Spleen (tissue), 11 donors: ENCODE measurements at regions not wholly inside any gene's neighbourhood (a gene's known extent, or its start where the extent isn't known, plus 50 kb on each side); places are given as distances from the start of the nearest gene placed in this dataset.

ENCODE experiments used
- DNase-seq: peaks from one replicate; pipeline ENCODE4 v3.0.0-alpha.2; 2020
- H3K27ac ChIP-seq, 8 donors: fragments of 200-600 bp; sonication (generic) in 7 of 8; 1 replicate in 4 of 8; 2 replicates in 4 of 8; pipeline versions ENCODE4 v1.5.0 to v1.8.0; 2016 to 2021; ENCODE audit warnings: inconsistent platforms in 4 of 8, mild to moderate bottlenecking in 4 of 8, moderate library complexity in 1 of 8
- H3K27me3 ChIP-seq, 7 donors: fragments of 200-600 bp; sonication (generic) in 6 of 7; replicated peaks in 1 of 7; 1 replicate in 4 of 7; 2 replicates in 3 of 7; pipeline versions ENCODE4 v1.5.0 to v1.8.0; 2016 to 2021; ENCODE audit warnings: inconsistent platforms in 3 of 7, mild to moderate bottlenecking in 1 of 7
- H3K36me3 ChIP-seq, 6 donors: fragments of 200-600 bp; sonication (generic) in 5 of 6; 1 replicate in 4 of 6; 2 replicates in 2 of 6; pipeline versions ENCODE4 v1.5.0 to v1.8.0; 2016 to 2021; ENCODE audit warnings: inconsistent platforms in 2 of 6
- H3K4me1 ChIP-seq, 6 donors: fragments of 200-600 bp; sonication (generic) in 5 of 6; 1 replicate in 3 of 6; 2 replicates in 3 of 6; pipeline versions ENCODE4 v1.5.0 to v1.8.0; 2016 to 2021; ENCODE audit warnings: inconsistent platforms in 3 of 6
- H3K4me3 ChIP-seq, 8 donors: fragments of 200-600 bp; sonication (generic) in 7 of 8; 1 replicate in 4 of 8; 2 replicates in 4 of 8; pipeline versions ENCODE4 v1.5.0 to v1.8.0; 2016 to 2021; ENCODE audit warnings: inconsistent platforms in 4 of 8, mild to moderate bottlenecking in 4 of 8, moderate library complexity in 2 of 8
- H3K9me3 ChIP-seq, 8 donors: fragments of 200-600 bp; sonication (generic) in 7 of 8; 1 replicate in 4 of 8; 2 replicates in 4 of 8; pipeline versions ENCODE4 v1.5.0 to v1.8.0; 2016 to 2021; ENCODE audit warnings: inconsistent platforms in 4 of 8
- POLR2A ChIP-seq, 3 donors: fragments of 450-650 bp; IDR thresholded peaks; one replicate each; pipeline ENCODE4 v1.5.1; 2017; ENCODE audit warnings: antibody characterized with exemption in 3 of 3, mild to moderate bottlenecking in 1 of 3
- POLR2AphosphoS5 ChIP-seq, 3 donors: sonication (generic); formaldehyde crosslinking; IDR thresholded peaks; one replicate each; pipeline ENCODE4 v1.5.1; 2017; ENCODE audit warnings: antibody characterized with exemption in 3 of 3
- WGBS, 5 donors: extraction: QIAGEN DNeasy Blood & Tissue Kit in 3 of 5; methylation state at CpG; one replicate each; pipeline versions ENCODE4 v1.1.5 to v1.1.7; 2013 to 2018; 5-methylcytosine and 5-hydroxymethylcytosine counted together
- intact Hi-C: fragments of 100-400 bp; cut with DNase I; formaldehyde crosslinking; loops from one replicate; pipeline ENCODE4 v1.15.0; 2023; ENCODE audit warnings: low total_unique reads
- TF ChIP-seq, protein P1 (sequence below), 11 experiments: fragments of 200-600 bp in 7 of 11; fragments of 450-650 bp in 4 of 11; sonication (generic) in 4 of 11; IDR thresholded peaks in 8 of 11; conservative IDR thresholded peaks in 3 of 11; 1 replicate in 7 of 11; 2 replicates in 4 of 11; pipeline versions ENCODE4 v1.4.0 to v1.8.0; 2016 to 2021; ENCODE audit warnings: antibody characterized with exemption in 11 of 11, inconsistent platforms in 4 of 11, mild to moderate bottlenecking in 1 of 11
- donor health status: healthy with polysubstance abuse.
- donor health status: DM: no; HTN: no; CAD: no; lungs with moderate emphysema.
- donor health status: DM: no; HTN: no; CAD: no.
- donor health status: Bipolar disorder and iron deficiency.
- donor health status: healthy.
- donor health status: DM: no; HTN: no; CAD: no.
- donor health status: DM: yes; HTN: yes; CAD: no.

DNA sequence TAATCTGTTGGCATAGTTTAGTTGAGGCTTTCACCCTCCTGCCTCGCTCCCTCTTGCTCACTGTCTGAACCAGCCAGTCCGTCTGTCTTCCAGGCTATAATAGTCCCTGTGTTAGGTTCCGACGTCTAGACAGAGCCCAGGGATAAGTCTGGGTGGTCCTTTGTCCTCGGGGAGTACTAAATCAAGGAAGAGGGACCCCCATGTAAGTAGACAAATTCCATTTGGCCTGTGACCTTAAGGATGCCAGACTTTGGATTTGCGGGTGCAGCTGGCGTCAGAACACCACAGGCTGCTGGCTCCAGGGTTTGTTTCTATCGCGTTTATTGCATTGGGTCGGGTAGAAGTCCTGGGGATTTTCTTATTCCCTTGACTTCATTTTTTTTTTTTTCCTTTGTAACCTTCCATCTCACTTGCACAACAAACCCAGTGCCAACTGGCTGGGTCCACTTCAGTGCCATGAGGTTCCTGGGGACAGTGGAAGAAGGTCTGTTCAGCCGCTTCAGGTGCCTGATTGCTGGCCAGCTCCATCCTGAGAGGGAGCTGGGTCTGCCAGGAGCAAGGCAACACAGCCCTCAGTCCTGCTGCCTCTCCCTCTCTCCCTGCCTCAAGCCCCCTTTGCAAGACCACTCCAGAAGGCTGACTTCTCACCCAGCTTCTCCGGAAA lies 95.4 kb upstream of the KLHL25 start:
- intact Hi-C loops: no loop called here
- WGBS, 5 donors: 78 to 87% (median 82%) methylated on average over 12 of the region's 12 CpGs
- Histone ChIP-seq H3K27me3 (peaks cover 0 to 50% (median 0%) of the 10 kb centered on the region in 7 donors), H3K9me3 (no peaks in the 10 kb centered on the region), H3K4me1 (no peaks in the 10 kb centered on the region), H3K4me3 (no peak overlapping the region), H3K36me3 (no peaks in the 10 kb centered on the region), H3K27ac (no peak overlapping the region)
- TF ChIP-seq POLR2A (IDR thresholded peaks at IDR 0.05) (no peak), POLR2AphosphoS5 (IDR thresholded peaks at IDR 0.05) (no peak)
- TF ChIP-seq, protein P1, sequence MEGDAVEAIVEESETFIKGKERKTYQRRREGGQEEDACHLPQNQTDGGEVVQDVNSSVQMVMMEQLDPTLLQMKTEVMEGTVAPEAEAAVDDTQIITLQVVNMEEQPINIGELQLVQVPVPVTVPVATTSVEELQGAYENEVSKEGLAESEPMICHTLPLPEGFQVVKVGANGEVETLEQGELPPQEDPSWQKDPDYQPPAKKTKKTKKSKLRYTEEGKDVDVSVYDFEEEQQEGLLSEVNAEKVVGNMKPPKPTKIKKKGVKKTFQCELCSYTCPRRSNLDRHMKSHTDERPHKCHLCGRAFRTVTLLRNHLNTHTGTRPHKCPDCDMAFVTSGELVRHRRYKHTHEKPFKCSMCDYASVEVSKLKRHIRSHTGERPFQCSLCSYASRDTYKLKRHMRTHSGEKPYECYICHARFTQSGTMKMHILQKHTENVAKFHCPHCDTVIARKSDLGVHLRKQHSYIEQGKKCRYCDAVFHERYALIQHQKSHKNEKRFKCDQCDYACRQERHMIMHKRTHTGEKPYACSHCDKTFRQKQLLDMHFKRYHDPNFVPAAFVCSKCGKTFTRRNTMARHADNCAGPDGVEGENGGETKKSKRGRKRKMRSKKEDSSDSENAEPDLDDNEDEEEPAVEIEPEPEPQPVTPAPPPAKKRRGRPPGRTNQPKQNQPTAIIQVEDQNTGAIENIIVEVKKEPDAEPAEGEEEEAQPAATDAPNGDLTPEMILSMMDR (IDR thresholded peaks at IDR 0.05 in 8 of 11, conservative IDR thresholded peaks at IDR 0.05 in 3 of 11): no peak
- DNase-seq: no peak

DNA sequence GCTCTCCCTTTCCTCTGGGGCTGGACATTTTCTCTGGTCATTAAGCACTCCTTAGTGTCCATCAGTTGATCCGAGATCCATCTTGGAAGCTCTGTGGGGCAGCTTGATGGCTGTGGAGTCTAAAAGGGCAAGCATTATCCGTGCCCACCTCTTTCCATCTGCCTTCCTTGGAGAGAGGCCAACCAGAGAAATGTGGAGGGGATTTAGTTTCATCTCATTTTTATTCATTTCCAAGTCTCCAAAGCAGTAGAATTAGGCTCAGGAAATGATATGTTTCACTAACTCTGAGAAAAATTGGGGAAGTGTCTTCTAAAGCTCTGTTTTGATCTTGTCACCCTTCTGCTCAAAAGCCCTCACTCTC lies 95.9 kb upstream of the KLHL25 start:
- DNase-seq: no peak
- H3K4me1 ChIP-seq: no peaks in the 10 kb centered on the region
- TF ChIP-seq POLR2AphosphoS5 (IDR thresholded peaks at IDR 0.05) (no peak), POLR2A (IDR thresholded peaks at IDR 0.05) (no peak)
- TF ChIP-seq, protein P1 (IDR thresholded peaks at IDR 0.05 in 8 of 11, conservative IDR thresholded peaks at IDR 0.05 in 3 of 11): no peak
- H3K27me3 ChIP-seq: peaks cover 0 to 50% (median 0%) of the 10 kb centered on the region in 7 donors
- H3K36me3 ChIP-seq: no peaks in the 10 kb centered on the region
- 67 to 88% (median 78%) methylated on average over 2 of the region's 2 CpGs for WGBS, 5 donors
- no peak overlapping the region for H3K4me3 ChIP-seq
- no peak overlapping the region for H3K27ac ChIP-seq
- intact Hi-C loops: no loop called here
- no peaks in the 10 kb centered on the region for H3K9me3 ChIP-seq

DNA sequence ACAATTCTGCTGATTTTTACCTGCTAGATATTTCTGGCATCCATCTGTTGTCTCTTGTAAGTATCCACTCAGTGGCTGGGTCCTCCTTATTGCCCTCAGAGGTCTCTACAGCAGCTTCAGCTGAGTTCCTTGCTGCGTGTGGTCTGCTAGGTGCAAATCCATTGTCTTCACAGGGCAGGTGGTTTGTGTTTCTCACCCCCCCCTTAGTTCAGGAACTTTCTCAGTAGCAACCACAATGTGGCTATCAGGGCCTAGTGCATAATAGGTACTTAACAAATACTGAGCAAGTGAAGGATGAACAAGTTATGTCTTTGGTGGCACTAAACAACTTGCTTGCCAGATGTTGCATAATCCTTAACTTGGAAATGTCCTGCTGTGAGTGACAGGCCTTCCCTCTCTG lies 96.7 kb upstream of the KLHL25 start:
- H3K9me3 ChIP-seq: no peaks in the 10 kb centered on the region
- H3K36me3 ChIP-seq: no peaks in the 10 kb centered on the region
- DNase-seq: no peak
- H3K4me3 ChIP-seq: no peak overlapping the region
- TF ChIP-seq POLR2A (IDR thresholded peaks at IDR 0.05): no peak
- H3K4me1 ChIP-seq: no peaks in the 10 kb centered on the region
- intact Hi-C loops: no loop called here
- H3K27me3 ChIP-seq: peaks cover 0 to 44% (median 0%) of the 10 kb centered on the region in 7 donors
- 67 to 83% (median 70%) methylated on average over 1 of the region's 1 CpG for WGBS, 5 donors
- no peak overlapping the region for H3K27ac ChIP-seq

DNA sequence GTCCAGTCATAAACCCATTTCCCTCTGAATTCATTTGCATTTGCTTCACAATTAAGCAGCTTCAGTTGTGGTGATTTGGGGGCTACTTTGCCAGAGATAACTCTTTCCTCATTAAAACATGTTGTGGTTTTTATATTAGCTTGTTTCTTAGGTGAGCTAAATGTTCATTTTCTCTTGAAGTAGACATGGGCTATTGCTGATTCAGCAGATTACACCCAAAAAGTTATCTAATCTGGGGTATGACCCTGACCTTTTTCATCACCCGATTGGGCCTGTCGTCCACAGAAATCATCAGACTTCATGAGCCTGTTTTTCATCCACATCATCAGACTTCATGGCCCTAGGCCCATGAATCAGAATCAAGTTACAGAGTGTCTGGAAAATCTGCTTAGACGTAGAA lies 97.5 kb upstream of the KLHL25 start:
- Histone ChIP-seq H3K9me3 (no peaks in the 10 kb centered on the region), H3K4me1 (no peaks in the 10 kb centered on the region), H3K27me3 (peaks cover 0 to 43% (median 0%) of the 10 kb centered on the region in 7 donors), H3K4me3 (no peak overlapping the region), H3K27ac (no peak overlapping the region), H3K36me3 (no peaks in the 10 kb centered on the region)
- TF ChIP-seq, protein P1 (IDR thresholded peaks at IDR 0.05 in 8 of 11, conservative IDR thresholded peaks at IDR 0.05 in 3 of 11): no peak
- TF ChIP-seq POLR2AphosphoS5 (IDR thresholded peaks at IDR 0.05): no peak
- TF ChIP-seq POLR2A (IDR thresholded peaks at IDR 0.05): no peak
- DNase-seq: no peak
- intact Hi-C loops: no loop called here
- 69 to 93% (median 81%) methylated on average over 3 of the region's 3 CpGs for WGBS, 5 donors
